IMR-90 (cell line): ENCODE measurements at regions not wholly inside any gene's neighbourhood (a gene's known extent, or its start where the extent isn't known, plus 50 kb on each side); places are given as distances from the start of the nearest gene placed in this dataset.

Source experiments
- ATAC-seq: fragments of 200-7000 bp; cut with Tn5 transposase; 2 replicates; pipeline ENCODE4 v1.9.1; 2020; ENCODE audit warnings: low read depth, mild to moderate bottlenecking, moderate library complexity
- BruUV-seq: library from RNA; stranded (reverse); fragments of 400-500 nt; replicated peaks from 2 replicates; lab custom pipeline; 2021; lab: Mats Ljungman, UMichigan
- CTCF ChIA-PET: fragments of 300-600 bp; formaldehyde crosslinking; extraction: SDS; loops from one replicate; lab custom pipeline; 2021; ENCODE audit warnings: antibody characterized with exemption; lab: Yijun Ruan, JAX
- POLR2A ChIA-PET: fragments of 300-600 bp; sonication (Branson Sonifier 250); formaldehyde crosslinking; loops from one replicate; lab custom pipeline; 2022; ENCODE audit warnings: antibody characterized with exemption; ENCODE audit not compliant: unreplicated experiment; lab: Charles Lee
- DNase-seq: peaks from one replicate; pipeline ENCODE4 v3.0.0; 2013
- H2AFZ ChIP-seq: replicated peaks from 2 replicates; pipeline ENCODE3; 2013; ENCODE audit warnings: low read length, mild to moderate bottlenecking; ENCODE audit not compliant: poor library complexity
- H2AK5ac ChIP-seq: 2 replicates; pipeline ENCODE4 v1.6.1; 2013; ENCODE audit warnings: low read depth, low read length, inconsistent platforms
- H2AK9ac ChIP-seq: replicated peaks from 2 replicates; pipeline ENCODE3; 2013; ENCODE audit warnings: mild to moderate bottlenecking, low read depth, low read length, moderate library complexity; ENCODE audit not compliant: poor library complexity
- H2BK120ac ChIP-seq: 2 replicates; pipeline ENCODE4 v1.6.1; 2013; ENCODE audit warnings: low read depth, low read length, inconsistent platforms
- H2BK15ac ChIP-seq: 3 replicates; pipeline ENCODE4 v1.6.1; 2013; ENCODE audit warnings: low read depth, low read length, inconsistent platforms
- H2BK20ac ChIP-seq: 2 replicates; pipeline ENCODE4 v1.6.1; 2013; ENCODE audit warnings: low read depth, mild to moderate bottlenecking, inconsistent platforms, low read length, moderate library complexity
- H2BK5ac ChIP-seq: 2 replicates; pipeline ENCODE4 v1.6.1; 2013; ENCODE audit warnings: mild to moderate bottlenecking, low read depth, low read length, inconsistent platforms; ENCODE audit not compliant: poor library complexity, severe bottlenecking
- H3K14ac ChIP-seq: replicated peaks from 2 replicates; pipeline ENCODE4 v1.6.1; 2013; ENCODE audit warnings: low read depth, low read length, inconsistent platforms
- H3K18ac ChIP-seq: 2 replicates; pipeline ENCODE4 v1.6.1; 2013; ENCODE audit warnings: low read depth, low read length, control low read depth
- H3K23ac ChIP-seq: 2 replicates; pipeline ENCODE4 v1.6.1; 2013; ENCODE audit warnings: low read depth, low read length, inconsistent platforms
- H3K27ac ChIP-seq: 2 replicates; pipeline ENCODE4 v1.5.1; 2013; ENCODE audit warnings: mild to moderate bottlenecking, control low read depth, low read length; ENCODE audit not compliant: insufficient read depth
- H3K27me3 ChIP-seq: 2 replicates; pipeline ENCODE4 v1.6.1; 2013; ENCODE audit warnings: low read length; ENCODE audit not compliant: control insufficient read depth, insufficient read depth
- H3K36me3 ChIP-seq: 2 replicates; pipeline ENCODE4 v1.6.1; 2013; ENCODE audit warnings: low read length, mixed read lengths; ENCODE audit not compliant: control insufficient read depth, insufficient read depth
- H3K4ac ChIP-seq: 2 replicates; pipeline ENCODE4 v1.6.1; 2013; ENCODE audit warnings: low read depth, low read length, inconsistent platforms
- H3K4me1 ChIP-seq: 2 replicates; pipeline ENCODE4 v1.6.1; 2013; ENCODE audit warnings: low read length, mixed read lengths; ENCODE audit not compliant: control insufficient read depth, insufficient read depth
- H3K4me2 ChIP-seq: 2 replicates; pipeline ENCODE4 v1.6.1; 2013; ENCODE audit warnings: low read depth, mild to moderate bottlenecking, control low read depth, low read length, moderate library complexity
- H3K4me3 ChIP-seq: 2 replicates; pipeline ENCODE4 v1.5.1; 2013; ENCODE audit warnings: low read depth, mild to moderate bottlenecking, control low read depth, low read length, moderate library complexity; ENCODE audit not compliant: insufficient read depth
- H3K56ac ChIP-seq: 2 replicates; pipeline ENCODE4 v1.6.1; 2013; ENCODE audit warnings: low read length, inconsistent platforms; ENCODE audit not compliant: insufficient read depth; ENCODE audit errors: extremely low read depth
- H3K79me1 ChIP-seq, 2 experiments: 2 replicates each; pipeline ENCODE4 v1.6.1; 2013; ENCODE audit warnings: low read length in 2 of 2, inconsistent platforms in 1 of 2, low read depth in 1 of 2
- H3K9ac ChIP-seq: 2 replicates; pipeline ENCODE4 v1.6.1; 2013; ENCODE audit warnings: low read depth, low read length, control low read depth
- H3K9me1 ChIP-seq: 2 replicates; pipeline ENCODE4 v1.6.1; 2013; ENCODE audit warnings: low read length, inconsistent platforms; ENCODE audit not compliant: insufficient read depth
- H3K9me3 ChIP-seq: 2 replicates; pipeline ENCODE4 v1.6.1; 2013; ENCODE audit warnings: low read length; ENCODE audit not compliant: control insufficient read depth, insufficient read depth
- H4K20me1 ChIP-seq: 2 replicates; pipeline ENCODE4 v1.6.1; 2013; ENCODE audit warnings: low read length, inconsistent platforms; ENCODE audit not compliant: insufficient read depth
- H4K5ac ChIP-seq: 2 replicates; pipeline ENCODE4 v1.6.1; 2013; ENCODE audit warnings: mild to moderate bottlenecking, low read depth, low read length, control low read depth
- H4K8ac ChIP-seq, 2 experiments: 2 replicates each; pipeline ENCODE4 v1.6.1; 2013; ENCODE audit warnings: low read depth in 2 of 2, low read length in 2 of 2, control low read depth in 1 of 2, inconsistent platforms in 1 of 2
- H4K91ac ChIP-seq: 2 replicates; pipeline ENCODE4 v1.6.1; 2013; ENCODE audit warnings: low read depth, low read length, inconsistent platforms; ENCODE audit not compliant: insufficient read depth
- BHLHE40 ChIP-seq: fragments of 150-350 bp; IDR thresholded peaks from 2 replicates; pipeline ENCODE4 v1.6.1; 2016; ENCODE audit warnings: mild to moderate bottlenecking, low read depth, low read length
- CEBPB ChIP-seq: IDR thresholded peaks from 2 replicates; pipeline ENCODE4 v1.6.1; 2012; ENCODE audit warnings: low read depth, low read length, improper control_type of control experiment
- CHD1 ChIP-seq: IDR thresholded peaks from 2 replicates; pipeline ENCODE4 v1.6.1; 2012; ENCODE audit warnings: low read depth, low read length, improper control_type of control experiment
- FOS ChIP-seq: fragments of 150-350 bp; IDR thresholded peaks from 2 replicates; pipeline ENCODE4 v1.6.1; 2016; ENCODE audit warnings: low read depth, low read length
- MAFK ChIP-seq: IDR thresholded peaks from 2 replicates; pipeline ENCODE4 v1.6.1; 2012; ENCODE audit warnings: low read depth, low read length, improper control_type of control experiment
- MAZ ChIP-seq: IDR thresholded peaks from 2 replicates; pipeline ENCODE4 v1.6.1; 2012; ENCODE audit warnings: low read depth, mild to moderate bottlenecking, low read length, improper control_type of control experiment, moderate library complexity, borderline replicate concordance
- MXI1 ChIP-seq: IDR thresholded peaks from 2 replicates; pipeline ENCODE4 v1.6.1; 2012; ENCODE audit warnings: low read depth, mild to moderate bottlenecking, low read length, moderate library complexity, borderline replicate concordance
- NFE2L2 ChIP-seq: fragments of 150-350 bp; IDR thresholded peaks from 2 replicates; pipeline ENCODE4 v1.6.1; 2016; ENCODE audit warnings: low read depth, mild to moderate bottlenecking, low read length
- RAD21 ChIP-seq: IDR thresholded peaks from 2 replicates; pipeline ENCODE4 v1.6.1; 2012; ENCODE audit warnings: low read length, improper control_type of control experiment
- RCOR1 ChIP-seq: IDR thresholded peaks from 2 replicates; pipeline ENCODE4 v1.6.1; 2012; ENCODE audit warnings: mild to moderate bottlenecking, low read length, improper control_type of control experiment; ENCODE audit not compliant: insufficient replicate concordance
- RFX5 ChIP-seq: IDR thresholded peaks from 2 replicates; pipeline ENCODE4 v1.8.0; 2012; ENCODE audit warnings: low read depth, mild to moderate bottlenecking, low read length, moderate library complexity
- WGBS, 2 experiments: methylation state at CpG; one replicate each; pipeline versions ENCODE4 v1.1.5 to v1.1.7; 2013; ENCODE audit warnings: missing lambda C conversion rate in 2 of 2; ENCODE audit not compliant: insufficient read length in 1 of 2; ENCODE audit errors: extremely low coverage in 2 of 2; 5-methylcytosine and 5-hydroxymethylcytosine counted together
- dilution Hi-C: fragments of 300-500 bp; cut with HindIII; formaldehyde crosslinking; loops from one replicate; pipeline ENCODE4 v1.14.3; 2018; ENCODE audit warnings: low sequenced_read_pairs; ENCODE audit not compliant: unreplicated experiment
- in situ Hi-C: fragments of 300-500 bp; cut with MboI; formaldehyde crosslinking; loops from 3 replicates; pipeline ENCODE4 v1.14.3; 2019; ENCODE audit warnings: low sequenced_read_pairs, inconsistent platforms, mixed read lengths
- intact Hi-C: fragments of 100-400 bp; cut with micrococcal nuclease; formaldehyde crosslinking; loops from 2 replicates; pipeline ENCODE4 v1.10.0; 2022
- TF ChIP-seq, protein P1 (sequence below): conservative IDR thresholded peaks from 2 replicates; pipeline ENCODE4 v1.5.1; 2012; ENCODE audit warnings: mild to moderate bottlenecking, low read depth, low read length, improper control_type of control experiment
- TF ChIP-seq, protein P2 (sequence below): fragments of 150-350 bp; IDR thresholded peaks from 2 replicates; pipeline ENCODE4 v1.6.1; 2016; ENCODE audit warnings: low read depth, mild to moderate bottlenecking, low read length, moderate library complexity, borderline replicate concordance
- TF ChIP-seq, protein P3 (sequence below): fragments of 150-350 bp; IDR thresholded peaks from 2 replicates; pipeline ENCODE4 v1.6.1; 2017; ENCODE audit warnings: mild to moderate bottlenecking, antibody characterized with exemption, low read length, low read depth

DNA sequence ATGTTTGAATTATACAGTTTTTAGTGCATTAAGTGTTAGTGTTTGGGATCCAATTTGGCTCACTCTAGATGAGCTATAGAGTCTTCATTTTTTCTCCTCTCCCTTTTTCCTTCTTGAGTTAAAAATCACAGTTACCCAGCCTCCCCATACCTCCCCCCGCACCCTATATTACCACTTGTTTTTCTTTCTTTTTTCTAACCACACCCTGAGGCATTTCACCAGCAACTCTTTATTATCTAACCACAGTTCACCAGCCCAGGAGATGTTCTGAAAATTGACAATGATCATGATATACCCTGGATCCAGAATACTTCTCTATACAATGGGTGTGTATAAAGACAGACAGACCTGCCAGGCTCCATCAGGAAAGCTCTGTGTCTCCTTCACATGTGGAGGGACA, 86.5 kb upstream of the UBL3 start:
- no peak overlapping the region for H3K4me2 ChIP-seq
- no peaks in the 10 kb centered on the region for H3K4me1 ChIP-seq
- H3K4ac ChIP-seq: no peak overlapping the region
- ChIA-PET CTCF (interaction anchor here (0.5 kb wide), 1 partner anchor 876 kb away, joined by 3 read pairs; no protein-coding TSS in a partner anchor), POLR2A (no interaction called here)
- no peaks in the 10 kb centered on the region for H3K79me1 ChIP-seq
- H3K9me3 ChIP-seq: peaks cover 3% of the 10 kb centered on the region; the same call in 1 of the 2 replicates
- H2BK15ac ChIP-seq: no peak overlapping the region
- no peaks in the 10 kb centered on the region for H4K20me1 ChIP-seq
- BruUV-seq: no TSS peak
- no peak overlapping the region for H2AFZ ChIP-seq
- H2BK20ac ChIP-seq: no peak overlapping the region
- no peak for TF ChIP-seq CEBPB
- TF ChIP-seq MAZ: no peak
- TF ChIP-seq, protein P1, sequence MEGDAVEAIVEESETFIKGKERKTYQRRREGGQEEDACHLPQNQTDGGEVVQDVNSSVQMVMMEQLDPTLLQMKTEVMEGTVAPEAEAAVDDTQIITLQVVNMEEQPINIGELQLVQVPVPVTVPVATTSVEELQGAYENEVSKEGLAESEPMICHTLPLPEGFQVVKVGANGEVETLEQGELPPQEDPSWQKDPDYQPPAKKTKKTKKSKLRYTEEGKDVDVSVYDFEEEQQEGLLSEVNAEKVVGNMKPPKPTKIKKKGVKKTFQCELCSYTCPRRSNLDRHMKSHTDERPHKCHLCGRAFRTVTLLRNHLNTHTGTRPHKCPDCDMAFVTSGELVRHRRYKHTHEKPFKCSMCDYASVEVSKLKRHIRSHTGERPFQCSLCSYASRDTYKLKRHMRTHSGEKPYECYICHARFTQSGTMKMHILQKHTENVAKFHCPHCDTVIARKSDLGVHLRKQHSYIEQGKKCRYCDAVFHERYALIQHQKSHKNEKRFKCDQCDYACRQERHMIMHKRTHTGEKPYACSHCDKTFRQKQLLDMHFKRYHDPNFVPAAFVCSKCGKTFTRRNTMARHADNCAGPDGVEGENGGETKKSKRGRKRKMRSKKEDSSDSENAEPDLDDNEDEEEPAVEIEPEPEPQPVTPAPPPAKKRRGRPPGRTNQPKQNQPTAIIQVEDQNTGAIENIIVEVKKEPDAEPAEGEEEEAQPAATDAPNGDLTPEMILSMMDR: no peak
- no peak for TF ChIP-seq CHD1
- no peak for TF ChIP-seq BHLHE40
- no peak for TF ChIP-seq RFX5
- TF ChIP-seq RAD21: no peak
- no peak for TF ChIP-seq MAFK
- no peak for TF ChIP-seq NFE2L2
- TF ChIP-seq, protein P2, sequence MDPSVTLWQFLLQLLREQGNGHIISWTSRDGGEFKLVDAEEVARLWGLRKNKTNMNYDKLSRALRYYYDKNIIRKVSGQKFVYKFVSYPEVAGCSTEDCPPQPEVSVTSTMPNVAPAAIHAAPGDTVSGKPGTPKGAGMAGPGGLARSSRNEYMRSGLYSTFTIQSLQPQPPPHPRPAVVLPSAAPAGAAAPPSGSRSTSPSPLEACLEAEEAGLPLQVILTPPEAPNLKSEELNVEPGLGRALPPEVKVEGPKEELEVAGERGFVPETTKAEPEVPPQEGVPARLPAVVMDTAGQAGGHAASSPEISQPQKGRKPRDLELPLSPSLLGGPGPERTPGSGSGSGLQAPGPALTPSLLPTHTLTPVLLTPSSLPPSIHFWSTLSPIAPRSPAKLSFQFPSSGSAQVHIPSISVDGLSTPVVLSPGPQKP: no peak
- no peak for TF ChIP-seq FOS
- TF ChIP-seq, protein P3, sequence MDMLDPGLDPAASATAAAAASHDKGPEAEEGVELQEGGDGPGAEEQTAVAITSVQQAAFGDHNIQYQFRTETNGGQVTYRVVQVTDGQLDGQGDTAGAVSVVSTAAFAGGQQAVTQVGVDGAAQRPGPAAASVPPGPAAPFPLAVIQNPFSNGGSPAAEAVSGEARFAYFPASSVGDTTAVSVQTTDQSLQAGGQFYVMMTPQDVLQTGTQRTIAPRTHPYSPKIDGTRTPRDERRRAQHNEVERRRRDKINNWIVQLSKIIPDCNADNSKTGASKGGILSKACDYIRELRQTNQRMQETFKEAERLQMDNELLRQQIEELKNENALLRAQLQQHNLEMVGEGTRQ: no peak
- TF ChIP-seq MXI1: no peak
- no peak for TF ChIP-seq RCOR1
- H3K27ac ChIP-seq: no peak overlapping the region
- no peak overlapping the region for H3K56ac ChIP-seq
- intact Hi-C loops (no loop called here), dilution Hi-C loops (no loop called here), in situ Hi-C loops (no loop called here)
- ATAC-seq (no peak), DNase-seq (no peak)
- no peak overlapping the region for H3K4me3 ChIP-seq
- no peak overlapping the region for H2BK5ac ChIP-seq
- no peak overlapping the region for H3K9ac ChIP-seq
- H2AK5ac ChIP-seq: no peak overlapping the region
- peaks cover 27% of the 10 kb centered on the region for H3K27me3 ChIP-seq
- no peak overlapping the region for H3K18ac ChIP-seq
- no peak overlapping the region for H4K91ac ChIP-seq
- H3K23ac ChIP-seq: no peak overlapping the region
- no peak overlapping the region for H4K8ac ChIP-seq
- no CpG with 5 or more reads among the region's 1 CpG for WGBS, 2 experiments
- no peak overlapping the region for H2AK9ac ChIP-seq
- H2BK120ac ChIP-seq: no peak overlapping the region
- no peaks in the 10 kb centered on the region for H3K9me1 ChIP-seq
- H3K36me3 ChIP-seq: no peaks in the 10 kb centered on the region
- H3K14ac ChIP-seq: no peak overlapping the region
- H4K5ac ChIP-seq: no peak overlapping the region
